ENCODE measurements at regions not wholly inside any gene's neighbourhood (a gene's known extent, or its start where the extent isn't known, plus 50 kb on each side); places are given as distances from the start of the nearest gene placed in this dataset.

DNA sequence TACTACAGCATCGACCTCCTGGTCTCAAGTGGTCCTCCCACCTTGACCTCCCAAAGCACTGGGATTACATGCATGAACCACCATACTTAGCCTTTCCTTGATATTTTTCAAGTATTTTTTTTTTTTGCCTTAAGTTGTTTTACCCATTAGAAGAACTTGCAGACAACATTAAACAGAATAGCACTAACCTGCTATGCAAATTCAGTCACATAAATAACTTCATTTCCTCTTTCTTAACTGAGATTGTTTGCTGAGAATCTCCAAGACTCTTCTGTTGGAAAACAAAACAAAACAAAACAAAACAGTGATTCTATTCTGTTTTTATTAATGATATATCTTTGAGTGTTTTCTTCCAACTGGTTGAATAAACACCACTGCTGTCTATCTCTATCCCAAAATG lies 115.9 kb upstream of the IFNG-AS1 start:
- Histone ChIP-seq H3K4me3 (ENCODE audit: low read depth, low read length) (no peak overlapping the region), H3K36me3 (ENCODE audit: control insufficient read depth, insufficient read depth, low read length) (no peaks in the 10 kb centered on the region), H3K27me3 (ENCODE audit: control insufficient read depth, insufficient read depth, low read length) (no peaks in the 10 kb centered on the region)
- CTCF ChIA-PET: interaction anchor here (1.4 kb wide), 1 partner anchor 68 kb away, joined by 3 read pairs; no protein-coding TSS in a partner anchor
- POLR2A ChIA-PET: interaction anchor here (0.7 kb wide), 1 partner anchor 20 kb away, joined by 3 read pairs; no protein-coding TSS in a partner anchor
- no peak for DNase-seq (ENCODE audit: low read depth)
- TF ChIP-seq, protein P1, sequence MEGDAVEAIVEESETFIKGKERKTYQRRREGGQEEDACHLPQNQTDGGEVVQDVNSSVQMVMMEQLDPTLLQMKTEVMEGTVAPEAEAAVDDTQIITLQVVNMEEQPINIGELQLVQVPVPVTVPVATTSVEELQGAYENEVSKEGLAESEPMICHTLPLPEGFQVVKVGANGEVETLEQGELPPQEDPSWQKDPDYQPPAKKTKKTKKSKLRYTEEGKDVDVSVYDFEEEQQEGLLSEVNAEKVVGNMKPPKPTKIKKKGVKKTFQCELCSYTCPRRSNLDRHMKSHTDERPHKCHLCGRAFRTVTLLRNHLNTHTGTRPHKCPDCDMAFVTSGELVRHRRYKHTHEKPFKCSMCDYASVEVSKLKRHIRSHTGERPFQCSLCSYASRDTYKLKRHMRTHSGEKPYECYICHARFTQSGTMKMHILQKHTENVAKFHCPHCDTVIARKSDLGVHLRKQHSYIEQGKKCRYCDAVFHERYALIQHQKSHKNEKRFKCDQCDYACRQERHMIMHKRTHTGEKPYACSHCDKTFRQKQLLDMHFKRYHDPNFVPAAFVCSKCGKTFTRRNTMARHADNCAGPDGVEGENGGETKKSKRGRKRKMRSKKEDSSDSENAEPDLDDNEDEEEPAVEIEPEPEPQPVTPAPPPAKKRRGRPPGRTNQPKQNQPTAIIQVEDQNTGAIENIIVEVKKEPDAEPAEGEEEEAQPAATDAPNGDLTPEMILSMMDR (IDR thresholded peaks at IDR 0.05; ENCODE audit: insufficient read depth, low read depth, low read length): no peak

DNA sequence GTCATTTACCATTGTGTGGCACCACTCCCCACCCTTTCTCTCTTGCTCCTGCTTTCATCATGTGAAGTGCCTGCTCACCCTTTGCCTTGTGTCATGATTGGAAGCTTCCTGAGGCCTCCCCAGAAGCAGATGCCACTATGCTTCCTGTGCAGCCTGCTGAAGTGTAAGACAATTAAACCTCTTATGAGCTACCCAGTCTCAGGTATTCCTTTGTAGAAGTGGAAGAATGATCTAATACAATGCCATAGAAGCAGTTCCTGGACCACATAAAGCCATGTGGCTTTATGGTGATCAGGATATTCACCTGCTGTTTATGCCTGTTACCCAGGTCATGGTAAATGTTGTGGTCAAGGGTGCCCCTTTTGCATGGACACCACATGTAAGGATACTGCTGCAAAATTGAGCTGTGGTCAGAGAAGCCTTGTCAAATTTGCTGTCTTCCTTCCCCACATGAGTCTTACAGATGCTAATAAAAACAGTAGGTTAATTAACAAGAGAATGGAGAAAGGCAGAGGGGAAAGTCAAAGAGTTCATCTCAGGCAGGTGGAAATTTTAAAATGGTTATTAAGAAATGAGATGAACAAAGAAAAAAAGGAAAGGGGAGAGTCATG lies 112.8 kb upstream of the IFNG-AS1 start:
- TF ChIP-seq, protein P1 (IDR thresholded peaks at IDR 0.05; ENCODE audit: insufficient read depth, low read depth, low read length): no peak
- CTCF ChIA-PET: interaction anchor here (1.0 kb wide), 1 partner anchor 21 kb away, joined by 3 read pairs; no protein-coding TSS in a partner anchor
- H3K27me3 ChIP-seq (ENCODE audit: control insufficient read depth, insufficient read depth, low read length): no peaks in the 10 kb centered on the region
- POLR2A ChIA-PET: no interaction called here
- H3K4me3 ChIP-seq (ENCODE audit: low read depth, low read length): no peak overlapping the region
- H3K36me3 ChIP-seq (ENCODE audit: control insufficient read depth, insufficient read depth, low read length): no peaks in the 10 kb centered on the region
- DNase-seq (ENCODE audit: low read depth): no peak

DNA sequence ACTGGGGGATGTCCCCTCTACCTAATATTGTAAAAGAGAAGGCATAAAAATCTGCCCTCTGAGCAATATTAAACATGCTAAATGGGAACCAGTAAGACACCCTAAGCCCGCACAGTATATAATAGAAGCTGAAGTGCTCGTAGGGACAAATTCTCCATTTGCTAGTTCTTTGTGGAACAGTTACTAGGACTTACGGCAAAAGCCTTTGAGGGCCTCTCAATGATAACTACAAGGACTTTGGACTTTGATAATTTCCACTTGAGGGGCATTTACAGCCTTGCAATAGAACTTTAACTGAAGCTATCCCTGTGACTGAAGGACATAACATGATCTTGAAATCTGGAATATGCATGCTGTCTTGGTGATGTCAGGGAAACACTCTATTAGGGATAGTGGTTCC lies 111.5 kb upstream of the IFNG-AS1 start:
- Histone ChIP-seq H3K4me3 (ENCODE audit: low read depth, low read length) (no peak overlapping the region), H3K36me3 (ENCODE audit: control insufficient read depth, insufficient read depth, low read length) (no peaks in the 10 kb centered on the region), H3K27me3 (ENCODE audit: control insufficient read depth, insufficient read depth, low read length) (no peaks in the 10 kb centered on the region)
- ChIA-PET POLR2A (no interaction called here), CTCF (no interaction called here)
- TF ChIP-seq, protein P1 (IDR thresholded peaks at IDR 0.05; ENCODE audit: insufficient read depth, low read depth, low read length): no peak
- DNase-seq (ENCODE audit: low read depth): no peak

DNA sequence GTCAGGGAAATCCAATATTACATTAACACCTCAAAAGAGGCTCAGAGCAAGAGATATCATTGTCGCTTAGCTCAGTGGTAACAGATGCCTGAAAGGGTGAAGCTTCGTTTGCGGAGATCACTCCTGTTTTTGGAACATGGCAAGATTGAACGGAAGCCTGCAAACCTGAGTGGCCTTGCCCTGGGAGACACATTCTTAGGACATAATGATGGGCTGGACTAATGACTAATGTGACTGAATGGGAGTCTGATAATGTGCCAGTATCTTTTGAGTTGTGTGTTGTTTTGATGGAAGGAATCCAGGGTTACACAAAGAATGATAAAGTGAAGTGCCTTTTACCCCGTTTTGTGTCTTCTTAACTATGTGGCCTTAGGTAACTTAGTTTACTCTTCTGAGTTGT lies 109.3 kb upstream of the IFNG-AS1 start:
- H3K36me3 ChIP-seq (ENCODE audit: control insufficient read depth, insufficient read depth, low read length): no peaks in the 10 kb centered on the region
- ChIA-PET CTCF (no interaction called here), POLR2A (no interaction called here)
- H3K27me3 ChIP-seq (ENCODE audit: control insufficient read depth, insufficient read depth, low read length): no peaks in the 10 kb centered on the region
- no peak overlapping the region for H3K4me3 ChIP-seq (ENCODE audit: low read depth, low read length)
- TF ChIP-seq, protein P1 (IDR thresholded peaks at IDR 0.05; ENCODE audit: insufficient read depth, low read depth, low read length): no peak
- DNase-seq (ENCODE audit: low read depth): no peak

DNA sequence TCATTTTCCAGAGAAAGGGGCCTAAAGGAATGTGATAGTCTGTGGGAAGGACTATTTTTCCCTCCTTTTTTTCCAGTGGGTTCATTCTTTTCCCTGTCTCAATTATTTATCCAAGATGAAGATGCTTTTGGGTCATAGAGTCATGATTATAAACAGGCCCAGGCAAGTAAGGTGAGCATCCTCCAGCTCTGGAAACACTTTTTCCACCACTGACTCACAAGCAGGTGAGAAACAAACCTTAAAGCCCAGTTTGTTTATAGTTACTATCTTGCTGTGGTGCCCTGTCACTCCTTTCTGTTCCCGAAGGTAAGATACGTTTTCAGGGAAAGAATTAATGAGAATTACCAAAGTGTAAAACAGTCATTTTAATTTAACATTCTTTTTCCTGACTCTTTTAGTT lies 107.7 kb upstream of the IFNG-AS1 start:
- POLR2A ChIA-PET: no interaction called here
- TF ChIP-seq, protein P1 (IDR thresholded peaks at IDR 0.05; ENCODE audit: insufficient read depth, low read depth, low read length): no peak
- Histone ChIP-seq H3K27me3 (ENCODE audit: control insufficient read depth, insufficient read depth, low read length) (no peaks in the 10 kb centered on the region), H3K36me3 (ENCODE audit: control insufficient read depth, insufficient read depth, low read length) (no peaks in the 10 kb centered on the region), H3K4me3 (ENCODE audit: low read depth, low read length) (no peak overlapping the region)
- DNase-seq (ENCODE audit: low read depth): no peak
- CTCF ChIA-PET: no interaction called here

Data from BJ (cell line).